Posterior vena cava (tissue), 2 donors: ENCODE measurements at regions not wholly inside any gene's neighbourhood (a gene's known extent, or its start where the extent isn't known, plus 50 kb on each side); places are given as distances from the start of the nearest gene placed in this dataset.
"Not testable (repeated sequence)": the region's sequence is repeated elsewhere in the genome, so short reads cannot be mapped to it uniquely, and the experiment has no call there.

Experiments used
- DNase-seq: peaks from one replicate; pipeline ENCODE4 v3.0.0-alpha.2; 2020; ENCODE audit warnings: low spot score
- intact Hi-C, 2 donors: fragments of 100-400 bp; cut with DNase I; formaldehyde crosslinking; loops; one replicate each; pipeline versions ENCODE4 v1.14.1 to v1.14.2; 2022 to 2023
- donor health status: DM: yes; HTN: yes; CAD: no.
- donor health status: DM: yes; HTN: yes; CAD: no.

GRCh38 chr3:15851735-15852134, 54.0 kb upstream of the ANKRD28 start:
- intact Hi-C loops, result no loop called here
- no peak for DNase-seq

- DNase-seq, result peak; percentile 81
- intact Hi-C loops, result no loop called here
Observed at GRCh38 chr3:15858547-15859506, 61.0 kb upstream of the ANKRD28 start.

- intact Hi-C loops, result no loop called here
- peak; percentile 93 for DNase-seq
Observed at GRCh38 chr3:15859507-15860013, 61.8 kb upstream of the ANKRD28 start.

- intact Hi-C loops, result no loop called here
- peak; percentile 84 for DNase-seq
Observed at GRCh38 chr3:15860014-15860934, 62.5 kb upstream of the ANKRD28 start.

GRCh38 chr3:15861163-15861562, 63.4 kb upstream of the ANKRD28 start:
- no peak for DNase-seq
- intact Hi-C loops, result no loop called here

GRCh38 chr3:15872807-15873206, 75.0 kb upstream of the ANKRD28 start:
- intact Hi-C loops, result no loop called here
- DNase-seq, result no peak

- no peak for DNase-seq
- intact Hi-C loops, result no loop called here
Observed at GRCh38 chr3:15873415-15873814, 75.6 kb upstream of the ANKRD28 start.

- DNase-seq, result no peak
- intact Hi-C loops, result no loop called here
Observed at GRCh38 chr3:15875016-15875689, 77.4 kb upstream of the ANKRD28 start.

GRCh38 chr3:15876669-15877068, 78.9 kb upstream of the ANKRD28 start:
- intact Hi-C loops, result no loop called here
- DNase-seq, result no peak

GRCh38 chr3:15877813-15878212, 80.0 kb upstream of the ANKRD28 start:
- intact Hi-C loops, result no loop called here
- no peak for DNase-seq

- DNase-seq, intact Hi-C loops: not testable (repeated sequence)
Observed at GRCh38 chr3:15879787-15880186, 82.0 kb upstream of the ANKRD28 start.

GRCh38 chr3:15882577-15882976, 84.8 kb upstream of the ANKRD28 start:
- DNase-seq, result no peak
- intact Hi-C loops, result no loop called here

GRCh38 chr3:15884132-15884531, 86.4 kb upstream of the ANKRD28 start:
- intact Hi-C loops, result no loop called here
- DNase-seq, result no peak

GRCh38 chr3:15886521-15886920, 88.7 kb upstream of the ANKRD28 start:
- intact Hi-C loops, result no loop called here
- no peak for DNase-seq

GRCh38 chr3:15887261-15887660, 89.5 kb upstream of the ANKRD28 start:
- DNase-seq, result no peak
- intact Hi-C loops, result no loop called here

GRCh38 chr3:15889936-15890335, 92.2 kb upstream of the ANKRD28 start:
- intact Hi-C loops, result no loop called here
- no peak for DNase-seq

GRCh38 chr3:15892311-15893227, 94.8 kb upstream of the ANKRD28 start:
- no peak for DNase-seq
- intact Hi-C loops, result no loop called here

- DNase-seq, result no peak
- intact Hi-C loops, result no loop called here
Observed at GRCh38 chr3:15894382-15894781, 96.6 kb upstream of the ANKRD28 start.
